Endothelial cell of umbilical vein (primary cell): ENCODE measurements at regions not wholly inside any gene's neighbourhood (a gene's known extent, or its start where the extent isn't known, plus 50 kb on each side); places are given as distances from the start of the nearest gene placed in this dataset.

ENCODE experiments used
- BruUV-seq: library from RNA; stranded (reverse); fragments of 400-500 nt; replicated peaks from 2 replicates; lab custom pipeline; 2021; lab: Mats Ljungman, UMichigan
- CTCF ChIA-PET: fragments of 300-600, 350-600 bp; sonication (Branson Sonifier 250); formaldehyde crosslinking; loops from one replicate; lab custom pipeline; 2021; ENCODE audit warnings: antibody characterized with exemption, inconsistent platforms; lab: Charles Lee
- POLR2A ChIA-PET: fragments of 300-600, 350-600 bp; sonication (Branson Sonifier 250); formaldehyde crosslinking; loops from one replicate; lab custom pipeline; 2021; ENCODE audit warnings: antibody characterized with exemption, inconsistent platforms; lab: Charles Lee
- DNase-seq: peaks from one replicate; pipeline ENCODE4 v3.0.0-alpha.2; 2011; ENCODE audit warnings: low read depth, low spot score
- FAIRE-seq: peaks from 2 replicates; lab custom pipeline; 2011; peaks lifted over from hg19 to GRCh38; lab: Jason Lieb, UNC
- H2AFZ ChIP-seq: 2 replicates; pipeline ENCODE4 v1.6.0; 2012; ENCODE audit warnings: low read depth, low read length, control low read depth, inconsistent platforms
- H3K27ac ChIP-seq: 2 replicates; pipeline ENCODE4 v1.5.1; 2011; ENCODE audit warnings: low read depth, mild to moderate bottlenecking, control low read depth, low read length, moderate library complexity; ENCODE audit not compliant: insufficient read depth
- H3K27me3 ChIP-seq, 2 experiments: 2 replicates each; pipeline versions ENCODE4 v1.6.0 to v1.6.1; 2011; ENCODE audit warnings: low read length in 2 of 2, mixed read lengths in 1 of 2; ENCODE audit not compliant: control insufficient read depth in 2 of 2, insufficient read depth in 2 of 2
- H3K36me3 ChIP-seq, 2 experiments: 2 replicates in 1 of 2; 3 replicates in 1 of 2; pipeline ENCODE4 v1.5.1; 2011; ENCODE audit warnings: low read length in 2 of 2, mild to moderate bottlenecking in 1 of 2, moderate library complexity in 1 of 2; ENCODE audit not compliant: control insufficient read depth in 2 of 2, insufficient read depth in 2 of 2; ENCODE audit errors: extremely low read depth in 1 of 2
- H3K4me1 ChIP-seq: 3 replicates; pipeline ENCODE4 v1.5.1; 2011; ENCODE audit warnings: mild to moderate bottlenecking, low read length; ENCODE audit not compliant: control insufficient read depth, insufficient read depth; ENCODE audit errors: extremely low read depth
- H3K4me2 ChIP-seq: 2 replicates; pipeline ENCODE4 v1.6.1; 2011; ENCODE audit warnings: low read length, control low read depth, mixed read lengths; ENCODE audit not compliant: insufficient read depth
- H3K4me3 ChIP-seq, 3 experiments: fragments of 200-600 bp in 1 of 3; sonication (generic), shearing (Covaris generic) in 1 of 3; replicated peaks in 1 of 3; 2 replicates each; pipeline ENCODE4 v1.5.1; 2011 to 2016; ENCODE audit warnings: control low read depth in 3 of 3, low read length in 3 of 3, mild to moderate bottlenecking in 2 of 3, inconsistent platforms in 1 of 3, low read depth in 1 of 3, moderate library complexity in 1 of 3; ENCODE audit not compliant: insufficient read depth in 1 of 3
- H3K79me2 ChIP-seq: 2 replicates; pipeline ENCODE4 v1.6.0; 2012; ENCODE audit warnings: low read length, inconsistent platforms; ENCODE audit not compliant: control insufficient read depth, insufficient read depth
- H3K9ac ChIP-seq: replicated peaks from 2 replicates; pipeline ENCODE3; 2011; ENCODE audit warnings: low read length, control low read depth; ENCODE audit not compliant: insufficient read depth; ENCODE audit errors: extremely low read depth
- H3K9me1 ChIP-seq: replicated peaks from 3 replicates; pipeline ENCODE4 v1.6.0; 2011; ENCODE audit warnings: mild to moderate bottlenecking, low read length; ENCODE audit not compliant: control insufficient read depth, insufficient read depth; ENCODE audit errors: extremely low read depth
- H3K9me3 ChIP-seq: replicated peaks from 2 replicates; pipeline ENCODE4 v1.5.1; 2012; ENCODE audit warnings: low read length, inconsistent platforms; ENCODE audit not compliant: control insufficient read depth, insufficient read depth
- H4K20me1 ChIP-seq: replicated peaks from 2 replicates; pipeline ENCODE3; 2011; ENCODE audit warnings: mild to moderate bottlenecking, low read length; ENCODE audit not compliant: control insufficient read depth, insufficient read depth; ENCODE audit errors: extremely low read depth
- EZH2 ChIP-seq: IDR thresholded peaks from 2 replicates; pipeline ENCODE4 v1.6.1; 2012; ENCODE audit warnings: borderline replicate concordance, low read depth, mild to moderate bottlenecking, moderate library complexity, low read length, inconsistent platforms; ENCODE audit not compliant: severe bottlenecking
- FOS ChIP-seq: IDR thresholded peaks from 2 replicates; pipeline ENCODE4 v1.6.1; 2011; ENCODE audit warnings: mild to moderate bottlenecking, low read length, moderate library complexity, borderline replicate concordance; ENCODE audit not compliant: insufficient read depth
- GATA2 ChIP-seq: IDR thresholded peaks from 2 replicates; pipeline ENCODE4 v1.7.0; 2011; ENCODE audit warnings: low read depth, mild to moderate bottlenecking, moderate library complexity, mixed read lengths, low read length; ENCODE audit not compliant: insufficient read length, insufficient read depth
- JUN ChIP-seq: IDR thresholded peaks from 2 replicates; pipeline ENCODE4 v1.6.1; 2011; ENCODE audit warnings: borderline replicate concordance, low read depth; ENCODE audit not compliant: insufficient read length, insufficient read depth
- MYC ChIP-seq: IDR thresholded peaks from one replicate; pipeline ENCODE4 v1.6.1; 2011; ENCODE audit warnings: mild to moderate bottlenecking, low read depth, low read length
- POLR2A ChIP-seq: IDR thresholded peaks from 2 replicates; pipeline ENCODE4 v1.6.1; 2012; ENCODE audit warnings: low read depth, mild to moderate bottlenecking, control low read depth, low read length
- POLR2AphosphoS5 ChIP-seq: IDR thresholded peaks from 2 replicates; pipeline ENCODE4 v1.6.1; 2012; ENCODE audit warnings: low read depth, mild to moderate bottlenecking, control low read depth, low read length, moderate library complexity; ENCODE audit not compliant: insufficient read depth
- dilution Hi-C: fragments of 300-500 bp; cut with MboI; formaldehyde crosslinking; loops from one replicate; pipeline ENCODE4 v1.15.0; 2019; ENCODE audit warnings: low sequenced_read_pairs; ENCODE audit not compliant: extremely low pct_ligation_motif_present
- intact Hi-C: fragments of 100-400 bp; cut with micrococcal nuclease; formaldehyde crosslinking; loops from one replicate; pipeline ENCODE4 v1.10.0; 2022
- TF ChIP-seq, protein P1 (sequence below): IDR thresholded peaks from 2 replicates; pipeline ENCODE4 v1.6.1; 2011; ENCODE audit not compliant: insufficient read depth, insufficient read length
- TF ChIP-seq, protein P2 (sequence below), 2 donors: IDR thresholded peaks; 1 replicate in 1 of 2; 2 replicates in 1 of 2; pipeline ENCODE4 v1.5.1; 2011; ENCODE audit warnings: low read length in 2 of 2, mild to moderate bottlenecking in 2 of 2, moderate library complexity in 2 of 2, control low read depth in 1 of 2, inconsistent platforms in 1 of 2, low read depth in 1 of 2; ENCODE audit not compliant: insufficient read depth in 1 of 2; ENCODE audit errors: extremely low read depth in 1 of 2

DNA sequence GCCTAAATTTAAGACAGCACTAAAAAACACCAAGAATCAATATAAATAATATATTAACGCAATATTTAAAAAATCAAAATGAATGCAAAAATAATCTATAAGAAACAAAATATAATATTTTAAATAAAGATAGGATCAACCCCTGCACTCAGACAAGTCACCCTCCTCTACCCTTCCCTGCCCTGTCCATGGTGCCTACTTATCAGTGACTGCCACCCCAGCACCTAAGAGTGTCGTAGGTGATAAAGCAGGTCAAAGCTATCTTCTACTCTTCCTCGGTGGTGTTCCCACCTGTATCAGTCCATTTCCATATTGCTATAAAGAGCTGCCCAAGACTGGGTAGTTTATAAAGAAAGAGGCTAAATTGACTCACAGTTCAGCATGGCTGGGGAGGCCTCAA lies 251.9 kb downstream of the STIM2 start:
- ChIA-PET POLR2A (no interaction called here), CTCF (no interaction called here)
- Histone ChIP-seq H3K27me3 (no peaks in the 10 kb centered on the region), H3K9me1 (no peaks in the 10 kb centered on the region), H3K4me2 (no peak overlapping the region), H3K27ac (no peak overlapping the region), H4K20me1 (no peaks in the 10 kb centered on the region), H3K4me1 (no peaks in the 10 kb centered on the region), H3K9me3 (no peaks in the 10 kb centered on the region), H2AFZ (no peak overlapping the region), H3K4me3 (no peak overlapping the region), H3K36me3 (no peaks in the 10 kb centered on the region), H3K9ac (no peak overlapping the region), H3K79me2 (no peaks in the 10 kb centered on the region)
- intact Hi-C loops (no loop called here), dilution Hi-C loops (no loop called here)
- DNase-seq, result no peak
- no TSS peak for BruUV-seq
- FAIRE-seq, result no peak
- TF ChIP-seq MYC (no peak), FOS (no peak), JUN (no peak), GATA2 (no peak), EZH2 (no peak), POLR2AphosphoS5 (no peak), POLR2A (no peak)
- TF ChIP-seq, protein P1, sequence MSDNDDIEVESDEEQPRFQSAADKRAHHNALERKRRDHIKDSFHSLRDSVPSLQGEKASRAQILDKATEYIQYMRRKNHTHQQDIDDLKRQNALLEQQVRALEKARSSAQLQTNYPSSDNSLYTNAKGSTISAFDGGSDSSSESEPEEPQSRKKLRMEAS, result no peak
- TF ChIP-seq, protein P2, sequence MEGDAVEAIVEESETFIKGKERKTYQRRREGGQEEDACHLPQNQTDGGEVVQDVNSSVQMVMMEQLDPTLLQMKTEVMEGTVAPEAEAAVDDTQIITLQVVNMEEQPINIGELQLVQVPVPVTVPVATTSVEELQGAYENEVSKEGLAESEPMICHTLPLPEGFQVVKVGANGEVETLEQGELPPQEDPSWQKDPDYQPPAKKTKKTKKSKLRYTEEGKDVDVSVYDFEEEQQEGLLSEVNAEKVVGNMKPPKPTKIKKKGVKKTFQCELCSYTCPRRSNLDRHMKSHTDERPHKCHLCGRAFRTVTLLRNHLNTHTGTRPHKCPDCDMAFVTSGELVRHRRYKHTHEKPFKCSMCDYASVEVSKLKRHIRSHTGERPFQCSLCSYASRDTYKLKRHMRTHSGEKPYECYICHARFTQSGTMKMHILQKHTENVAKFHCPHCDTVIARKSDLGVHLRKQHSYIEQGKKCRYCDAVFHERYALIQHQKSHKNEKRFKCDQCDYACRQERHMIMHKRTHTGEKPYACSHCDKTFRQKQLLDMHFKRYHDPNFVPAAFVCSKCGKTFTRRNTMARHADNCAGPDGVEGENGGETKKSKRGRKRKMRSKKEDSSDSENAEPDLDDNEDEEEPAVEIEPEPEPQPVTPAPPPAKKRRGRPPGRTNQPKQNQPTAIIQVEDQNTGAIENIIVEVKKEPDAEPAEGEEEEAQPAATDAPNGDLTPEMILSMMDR (IDR thresholded peaks at IDR 0.05; ENCODE audit: extremely low read depth in 1 of 2, insufficient read depth in 1 of 2, low read depth in 1 of 2, low read length in 2 of 2), result no peak
